ENCODE measurements at regions not wholly inside any gene's neighbourhood (a gene's known extent, or its start where the extent isn't known, plus 50 kb on each side); places are given as distances from the start of the nearest gene placed in this dataset.

- TF ChIP-seq CTCF (IDR thresholded peaks at IDR 0.05) (peak; percentile 38), TEAD4 (IDR thresholded peaks at IDR 0.05; ENCODE audit: borderline replicate concordance, insufficient read depth) (no peak), NRF1 (IDR thresholded peaks at IDR 0.05; ENCODE audit: low read depth, low read length) (no peak), RAD21 (IDR thresholded peaks at IDR 0.05; ENCODE audit: low read length) (no peak), MAX (IDR thresholded peaks at IDR 0.05; ENCODE audit: low read depth) (no peak), FOXM1 (IDR thresholded peaks at IDR 0.05; ENCODE audit: low read depth) (no peak), RFX5 (IDR thresholded peaks at IDR 0.05; ENCODE audit: low read length) (no peak), CHD2 (IDR thresholded peaks at IDR 0.05; ENCODE audit: low read length, partially characterized antibody) (no peak), SMC3 (IDR thresholded peaks at IDR 0.05; ENCODE audit: low read depth, low read length) (no peak), USF1 (IDR thresholded peaks at IDR 0.05; ENCODE audit: borderline replicate concordance, low read depth) (no peak), MXI1 (IDR thresholded peaks at IDR 0.05; ENCODE audit: low read depth, low read length) (no peak), EZH2phosphoT487 (IDR thresholded peaks at IDR 0.05; ENCODE audit: borderline replicate concordance, low read depth) (no peak), MEF2A (IDR thresholded peaks at IDR 0.05; ENCODE audit: borderline replicate concordance, low read depth) (no peak), USF2 (IDR thresholded peaks at IDR 0.05; ENCODE audit: borderline replicate concordance, low read depth, low read length) (no peak)
These were observed 77.6 kb upstream of the NID2 start for GRCh38 chr14:52146504-52146903.
